GM19025 (cell line): ENCODE measurements at regions not wholly inside any gene's neighbourhood (a gene's known extent, or its start where the extent isn't known, plus 50 kb on each side); places are given as distances from the start of the nearest gene placed in this dataset.

Experiments
- ATAC-seq: cut with Tn5 transposase; IDR thresholded peaks from one replicate; pipeline ENCODE4 v1.9.1; 2021; ENCODE audit warnings: mild to moderate bottlenecking, low read depth, moderate library complexity; ENCODE audit not compliant: unreplicated experiment

DNA sequence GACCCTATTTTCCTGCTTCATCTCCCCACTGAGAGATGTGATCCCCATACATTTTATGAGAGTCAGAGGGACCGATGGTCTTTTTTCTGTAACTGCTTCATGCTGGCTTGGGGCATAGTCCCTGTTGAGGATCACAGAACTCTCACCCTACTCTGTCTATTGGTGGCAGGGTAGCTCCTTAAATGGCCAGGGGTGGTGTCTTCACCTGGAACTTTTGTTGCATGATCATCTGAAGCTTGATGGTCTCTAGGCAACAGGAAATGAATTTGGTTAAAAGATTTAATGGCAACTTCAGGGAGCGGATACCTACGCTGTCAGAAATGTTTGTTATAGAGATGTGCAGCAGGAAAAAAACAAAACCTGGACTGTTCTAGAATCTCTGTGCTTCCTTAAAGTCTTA is 87.0 kb upstream of the GLIS3 start:
- ATAC-seq: no peak

DNA sequence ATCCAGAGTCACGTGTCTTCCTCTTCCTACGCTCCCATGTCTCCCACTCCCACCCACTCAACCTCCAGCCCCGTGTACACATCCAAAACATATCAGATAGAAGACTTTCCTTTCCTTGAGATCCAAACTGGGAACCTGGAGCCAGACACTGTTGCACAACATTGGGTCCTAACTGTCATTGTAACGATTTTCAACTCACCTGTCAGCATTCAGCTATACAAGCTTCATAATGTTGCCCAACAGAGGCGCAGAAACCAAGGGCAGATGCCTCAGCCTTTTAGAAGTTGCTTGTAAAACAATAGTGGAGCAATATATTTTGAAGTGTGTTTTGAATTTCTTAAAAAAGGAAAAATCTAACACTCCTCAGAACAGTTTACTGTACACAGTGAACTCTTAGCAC is 84.9 kb upstream of the GLIS3 start:
- ATAC-seq: no peak

DNA sequence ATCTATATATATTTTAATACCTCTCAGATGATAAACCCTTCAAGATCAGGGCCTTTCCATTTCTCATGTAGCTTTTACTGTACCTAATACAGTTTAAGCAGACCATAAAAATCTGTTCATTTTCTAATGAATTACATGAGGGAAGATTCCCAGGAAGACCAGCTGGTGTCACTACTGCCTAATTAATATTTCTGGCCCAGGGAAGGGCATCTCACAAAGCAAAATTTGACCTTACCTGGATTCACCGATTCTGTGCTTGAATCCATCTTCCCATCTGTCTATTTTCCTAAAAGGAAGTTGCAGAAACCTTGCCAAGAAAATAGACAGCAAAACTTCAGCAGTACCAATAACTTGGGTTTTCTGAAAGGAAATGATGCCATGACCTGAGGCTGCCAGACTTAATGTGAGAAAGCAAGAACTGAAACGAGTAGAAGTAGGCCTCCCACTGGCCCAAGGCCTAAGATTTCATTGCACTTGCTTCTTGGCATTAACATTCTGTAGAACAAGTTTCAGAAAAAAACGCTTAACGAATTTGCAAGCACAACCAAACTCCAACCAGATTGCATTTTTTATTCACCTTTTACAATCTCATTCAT is 83.0 kb upstream of the GLIS3 start:
- ATAC-seq: no peak

DNA sequence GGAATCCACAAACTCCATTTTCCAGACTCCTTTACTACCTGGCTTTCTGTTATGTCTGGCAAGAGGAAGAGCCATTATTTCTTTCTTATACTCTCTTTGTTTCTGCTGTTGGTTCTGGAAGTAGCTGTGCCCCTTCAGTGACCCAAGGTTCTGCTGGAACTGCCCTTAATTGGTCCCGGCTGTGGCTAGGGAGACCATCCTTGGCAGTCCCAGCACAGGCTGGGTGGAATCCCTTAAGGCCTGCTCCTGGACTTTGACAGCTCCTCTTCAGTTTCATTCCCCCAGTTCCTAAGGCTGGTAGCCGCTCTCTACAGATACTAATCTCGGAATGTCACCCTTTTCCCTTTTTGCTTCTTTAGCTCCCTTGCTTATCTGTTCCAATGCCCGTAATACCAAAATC is 81.9 kb upstream of the GLIS3 start:
- no peak for ATAC-seq

DNA sequence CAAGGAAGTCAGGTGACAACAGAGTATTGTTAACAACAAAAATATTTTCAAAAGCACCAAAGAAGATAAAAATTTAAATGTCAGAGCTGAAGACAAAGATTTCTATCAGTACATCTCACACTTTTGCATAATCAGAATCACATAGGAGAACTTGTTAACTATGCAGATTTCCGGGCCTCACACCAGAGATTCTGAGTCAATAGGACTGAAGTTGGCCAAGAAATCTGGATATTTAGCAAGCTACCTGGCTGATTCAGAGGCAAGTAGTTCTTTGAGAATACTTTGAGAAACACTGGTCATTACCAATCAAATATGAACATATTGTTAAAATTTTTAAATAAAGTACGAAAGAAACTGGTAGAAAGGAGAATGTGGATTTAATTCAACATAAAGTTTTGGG is 80.5 kb upstream of the GLIS3 start:
- ATAC-seq: no peak

DNA sequence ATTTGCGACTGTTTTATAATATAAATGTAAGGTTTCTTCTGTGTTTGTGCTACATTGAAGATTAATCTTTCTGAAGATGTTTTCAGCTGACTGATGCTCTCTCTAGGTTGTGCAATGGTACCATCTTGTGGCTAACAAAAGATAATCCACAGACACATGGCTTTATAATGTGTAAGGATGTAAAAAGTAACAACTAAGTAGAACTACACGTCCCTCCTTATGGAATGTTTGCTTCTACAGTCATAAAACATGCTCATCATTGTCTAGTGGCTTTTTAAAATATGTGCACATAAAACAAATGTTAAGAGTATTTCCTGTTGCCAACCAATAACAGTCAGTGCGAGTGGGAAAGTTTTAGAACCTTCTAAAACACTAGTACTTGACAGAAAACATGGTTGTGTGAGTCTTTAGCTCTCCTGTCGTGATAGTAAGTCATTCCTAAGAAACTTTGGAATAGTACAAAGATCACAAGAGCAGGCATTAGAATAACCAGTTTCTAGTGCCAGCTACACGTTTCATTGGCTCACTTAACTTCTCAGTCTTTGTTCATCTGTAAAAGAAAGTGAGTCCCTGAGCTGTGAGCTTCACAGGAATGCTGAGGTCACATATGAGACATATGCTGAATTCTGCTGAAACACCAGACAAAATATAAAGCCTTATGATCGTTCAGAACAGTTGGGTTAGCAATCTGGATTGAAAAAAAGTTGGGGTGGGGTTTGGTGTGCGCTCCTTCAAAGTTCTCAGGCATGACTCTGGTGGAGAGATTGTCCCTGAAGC is 75.7 kb upstream of the GLIS3 start:
- ATAC-seq: no peak

DNA sequence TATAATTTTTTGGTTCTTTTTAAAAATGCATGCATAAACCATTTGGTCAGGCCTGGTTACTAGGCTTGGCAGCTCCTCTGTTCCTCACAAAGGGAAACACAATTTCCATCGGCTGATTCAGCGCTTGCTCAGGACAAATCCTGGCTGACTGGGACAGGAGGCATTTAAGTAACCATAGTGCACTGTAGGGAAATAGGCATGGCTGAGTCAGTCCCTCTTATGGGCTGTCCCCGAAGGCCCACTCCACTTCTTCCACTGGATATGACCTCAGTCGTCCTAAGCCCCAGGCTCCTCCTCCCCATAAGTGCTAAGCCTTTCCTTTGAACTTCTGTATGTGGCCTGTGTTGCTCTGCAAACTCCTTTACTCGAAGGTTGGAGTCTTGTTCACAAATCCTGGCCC is 71.2 kb upstream of the GLIS3 start:
- no peak for ATAC-seq

DNA sequence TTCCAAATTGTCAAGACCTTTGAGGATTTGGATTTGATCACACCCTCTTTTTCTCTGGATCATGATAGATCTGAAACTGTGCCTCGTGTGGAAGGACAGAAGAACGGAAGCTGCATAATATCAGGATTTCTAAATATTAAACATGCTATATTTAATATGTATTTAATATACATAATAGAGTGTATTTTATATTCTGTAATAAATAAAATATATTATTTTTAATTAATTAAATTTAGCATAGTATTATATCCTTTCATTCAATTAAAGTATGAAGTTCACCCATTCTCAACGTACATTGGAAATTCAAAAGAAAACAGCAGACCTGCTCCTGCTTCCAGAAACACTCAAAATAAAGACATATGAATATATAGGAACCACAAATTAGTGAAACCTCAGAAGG is 70.6 kb upstream of the GLIS3 start:
- no peak for ATAC-seq

DNA sequence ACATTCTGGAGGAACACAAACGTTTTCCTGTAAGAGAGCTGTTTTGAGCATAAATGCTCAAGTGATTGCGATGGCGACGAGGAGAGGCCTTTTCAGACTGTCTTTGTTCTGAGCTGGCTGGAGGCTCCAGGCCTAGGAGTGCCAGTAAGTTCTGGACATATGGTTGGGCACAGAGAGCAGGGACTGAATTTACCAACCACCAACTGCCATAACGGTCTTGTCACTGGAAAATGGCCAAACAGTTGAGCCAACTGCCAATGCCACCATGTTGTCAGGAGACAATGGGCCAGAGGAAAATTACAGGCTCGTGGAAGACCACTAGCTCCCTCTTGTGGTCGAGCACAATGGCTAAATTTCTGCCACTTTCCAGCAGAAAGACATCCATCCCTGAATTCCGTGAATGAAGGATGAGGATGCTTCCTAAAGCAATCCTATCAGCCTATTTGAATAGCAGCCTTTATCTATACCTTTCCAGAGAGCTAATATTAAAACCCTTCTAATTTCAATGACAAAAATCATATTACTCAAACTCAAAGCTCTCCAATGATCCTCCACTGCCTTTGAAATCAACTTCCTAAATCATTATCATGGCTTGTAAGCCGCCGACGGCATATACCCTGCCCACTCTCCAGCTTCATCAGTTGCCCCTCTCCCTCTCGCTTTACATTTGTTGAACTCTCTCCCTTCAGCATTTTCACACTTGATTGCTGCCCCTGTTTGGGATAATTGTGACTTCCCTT is 66.9 kb upstream of the GLIS3 start:
- ATAC-seq: no peak

DNA sequence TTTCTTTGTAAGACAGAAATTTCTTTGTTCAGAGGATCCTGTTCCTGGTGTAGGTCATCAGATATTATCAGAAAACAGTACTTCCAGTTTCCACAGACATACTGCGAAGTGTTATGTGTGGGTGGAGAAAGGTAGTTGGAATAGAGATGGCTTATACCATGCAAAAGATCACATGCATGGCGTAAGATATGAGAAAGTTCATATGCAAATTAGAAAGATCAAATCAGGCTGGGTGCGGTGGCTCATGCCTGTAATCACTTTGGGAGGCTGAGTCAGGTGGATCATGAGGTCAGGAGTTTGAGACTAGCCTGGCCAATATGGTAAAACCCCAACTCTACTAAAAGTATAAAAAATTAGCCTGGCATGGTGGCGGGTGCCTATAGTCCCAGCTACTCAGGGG is 65.2 kb upstream of the GLIS3 start:
- ATAC-seq: no peak

DNA sequence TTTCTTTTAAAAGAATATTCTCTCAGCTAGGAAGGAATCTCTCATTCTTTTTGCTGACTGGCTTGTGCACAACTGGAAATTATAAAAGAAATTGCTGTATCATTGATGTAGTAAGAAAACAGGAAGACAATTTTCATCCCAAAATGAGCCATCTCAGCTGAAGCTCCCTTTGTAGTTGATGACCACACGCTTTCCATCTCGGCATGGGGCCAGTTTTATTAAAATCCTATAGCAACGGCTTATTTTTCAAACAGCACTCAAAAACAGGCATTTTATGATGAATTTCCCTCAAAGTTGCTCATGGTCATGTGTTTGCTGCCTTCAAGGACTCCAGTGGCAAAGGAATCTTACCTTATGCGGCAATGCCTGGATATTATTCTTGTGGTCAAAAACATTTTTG is 62.4 kb upstream of the GLIS3 start:
- ATAC-seq: no peak

DNA sequence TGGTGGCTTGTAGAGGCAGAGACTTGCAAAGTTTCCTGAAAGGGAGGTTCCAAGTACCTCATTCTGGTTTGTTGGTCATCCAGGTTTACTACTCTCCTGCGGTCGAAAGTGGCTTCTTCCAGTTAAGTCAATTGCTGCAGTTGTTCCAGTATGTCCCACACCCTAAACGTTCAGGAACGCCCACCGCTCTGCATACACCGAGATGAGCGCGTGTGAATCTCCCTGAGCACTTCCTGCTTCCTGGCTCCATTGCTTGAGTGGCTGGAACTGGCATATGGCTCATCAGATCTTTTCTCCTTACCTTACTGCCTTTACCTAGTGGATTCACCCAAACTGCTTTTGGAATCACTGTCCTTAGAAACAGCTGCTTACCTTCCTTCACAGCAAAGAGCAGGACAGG is 59.1 kb upstream of the GLIS3 start:
- no peak for ATAC-seq

DNA sequence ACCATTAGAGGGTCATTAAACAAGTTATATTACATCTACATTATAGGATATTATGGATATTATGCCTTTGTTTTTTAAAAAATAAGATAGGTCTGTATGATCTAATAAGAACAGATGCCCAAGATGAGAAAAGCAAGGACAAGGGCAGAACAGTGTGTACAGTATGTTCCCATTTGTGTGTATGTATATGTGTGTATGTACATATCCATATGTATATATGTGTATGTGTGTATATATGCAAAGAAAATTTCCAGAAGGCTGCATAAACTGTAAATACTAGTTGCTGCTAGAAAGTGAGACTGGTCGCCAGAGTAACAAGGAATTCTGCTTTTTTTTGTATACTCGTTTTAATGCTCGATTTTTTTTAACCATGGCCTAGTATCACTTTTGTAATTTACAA is 58.1 kb upstream of the GLIS3 start:
- no peak for ATAC-seq

DNA sequence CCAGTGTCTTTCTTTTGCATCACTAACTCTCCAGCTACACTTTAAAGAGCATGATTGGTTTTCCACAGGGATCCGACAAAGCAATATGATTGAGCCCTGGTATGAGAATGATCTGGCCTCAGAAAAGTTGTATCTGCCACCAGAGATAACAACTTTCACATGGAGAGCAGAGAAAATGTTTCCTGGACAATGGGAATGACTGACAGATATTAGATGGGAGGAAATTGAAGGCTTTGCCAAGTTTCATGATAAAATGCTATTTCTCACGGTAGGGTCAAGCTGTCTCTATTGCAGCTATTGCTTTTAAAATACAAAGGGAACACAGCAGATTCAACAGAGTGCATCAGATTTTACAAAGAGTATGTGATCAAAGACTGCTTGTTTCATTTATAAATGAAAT is 56.4 kb upstream of the GLIS3 start:
- no peak for ATAC-seq

DNA sequence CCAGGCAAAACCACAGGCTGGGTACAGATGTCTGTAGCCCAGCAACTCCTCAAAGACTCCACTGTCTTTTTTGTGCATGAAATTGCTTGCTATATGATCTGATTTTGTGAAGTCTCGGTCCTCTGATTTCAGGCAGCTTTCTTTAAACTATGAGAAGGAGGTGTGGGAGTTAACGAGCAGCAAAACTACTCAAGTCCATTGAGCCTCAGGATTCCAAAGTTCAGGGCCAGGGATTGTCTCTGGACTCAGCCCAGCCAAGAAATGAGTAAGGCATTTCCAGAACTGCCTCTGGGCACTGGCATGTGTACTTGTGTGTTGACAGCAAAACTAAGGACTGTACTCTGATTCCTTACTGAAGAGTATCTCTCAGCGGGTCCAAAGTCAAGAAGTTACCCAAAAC is 53.4 kb upstream of the GLIS3 start:
- ATAC-seq: no peak

DNA sequence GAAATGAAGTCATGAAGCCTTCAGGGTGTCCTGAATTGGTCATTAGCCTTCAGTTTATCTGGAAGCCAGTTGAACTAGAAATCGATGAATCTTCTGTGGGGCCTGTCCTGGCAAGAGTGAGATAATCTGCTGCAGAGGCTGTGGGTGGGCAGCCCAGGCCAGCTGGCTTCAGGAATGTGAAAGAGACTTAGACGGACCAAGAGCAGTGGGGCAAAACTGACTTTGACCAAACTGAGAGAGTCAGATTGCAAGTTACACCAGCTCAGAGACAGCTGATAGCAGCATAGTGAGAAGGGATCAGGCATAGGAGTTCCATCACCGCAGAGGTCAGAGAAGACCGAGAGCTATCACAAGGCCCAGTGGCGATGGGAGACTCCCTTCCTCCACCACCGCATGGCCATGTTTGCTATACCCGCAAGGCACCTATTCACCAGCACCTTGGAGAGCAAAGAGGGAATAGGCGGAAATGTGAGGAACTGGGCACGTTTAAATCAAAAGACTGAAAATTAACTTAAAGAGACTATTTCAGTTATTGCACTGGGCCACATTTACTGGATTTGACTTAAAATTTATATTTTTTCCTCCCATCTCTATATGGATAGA is 50.0 kb upstream of the GLIS3 start:
- no peak for ATAC-seq
